LNCaP clone FGC (cell line): ENCODE measurements at regions not wholly inside any gene's neighbourhood (a gene's known extent, or its start where the extent isn't known, plus 50 kb on each side); places are given as distances from the start of the nearest gene placed in this dataset.
A peak's percentile ranks its signal among the peaks of the same experiment; 100 is the strongest.

ENCODE experiments used
- DNase-seq: peaks from one replicate; pipeline ENCODE4 v3.0.0-alpha.2; 2011; ENCODE audit warnings: low read depth
- H3K4me3 ChIP-seq: 2 replicates; pipeline ENCODE4 v1.5.1; 2011; ENCODE audit warnings: mild to moderate bottlenecking, low read depth, low read length, control low read depth
- TF ChIP-seq, protein P1 (sequence below): IDR thresholded peaks from 2 replicates; pipeline ENCODE4 v1.5.1; 2012; ENCODE audit warnings: mild to moderate bottlenecking; ENCODE audit not compliant: control insufficient read depth, insufficient read depth; ENCODE audit errors: extremely low read depth

DNA sequence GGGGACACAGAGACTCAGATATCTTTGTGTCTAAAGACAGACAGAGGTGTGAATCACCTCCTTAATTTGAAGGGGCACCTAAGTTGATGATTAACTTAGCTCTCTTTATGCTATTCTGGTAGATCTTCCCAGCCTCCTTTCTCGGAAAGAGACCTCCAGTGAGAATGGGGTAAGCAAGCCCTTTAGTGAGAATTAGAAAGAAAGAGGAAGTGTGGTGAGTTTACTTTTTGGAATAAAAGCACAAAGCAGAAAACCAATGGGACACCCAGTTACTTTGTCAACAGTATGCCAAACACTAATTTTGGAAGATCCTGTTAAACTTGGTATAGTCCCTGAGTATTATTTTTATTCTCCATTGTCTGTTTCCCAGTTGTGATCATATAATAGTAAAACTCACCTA, 302.8 kb upstream of the RASA1 start:
- TF ChIP-seq, protein P1, sequence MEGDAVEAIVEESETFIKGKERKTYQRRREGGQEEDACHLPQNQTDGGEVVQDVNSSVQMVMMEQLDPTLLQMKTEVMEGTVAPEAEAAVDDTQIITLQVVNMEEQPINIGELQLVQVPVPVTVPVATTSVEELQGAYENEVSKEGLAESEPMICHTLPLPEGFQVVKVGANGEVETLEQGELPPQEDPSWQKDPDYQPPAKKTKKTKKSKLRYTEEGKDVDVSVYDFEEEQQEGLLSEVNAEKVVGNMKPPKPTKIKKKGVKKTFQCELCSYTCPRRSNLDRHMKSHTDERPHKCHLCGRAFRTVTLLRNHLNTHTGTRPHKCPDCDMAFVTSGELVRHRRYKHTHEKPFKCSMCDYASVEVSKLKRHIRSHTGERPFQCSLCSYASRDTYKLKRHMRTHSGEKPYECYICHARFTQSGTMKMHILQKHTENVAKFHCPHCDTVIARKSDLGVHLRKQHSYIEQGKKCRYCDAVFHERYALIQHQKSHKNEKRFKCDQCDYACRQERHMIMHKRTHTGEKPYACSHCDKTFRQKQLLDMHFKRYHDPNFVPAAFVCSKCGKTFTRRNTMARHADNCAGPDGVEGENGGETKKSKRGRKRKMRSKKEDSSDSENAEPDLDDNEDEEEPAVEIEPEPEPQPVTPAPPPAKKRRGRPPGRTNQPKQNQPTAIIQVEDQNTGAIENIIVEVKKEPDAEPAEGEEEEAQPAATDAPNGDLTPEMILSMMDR, result no peak
- no peak overlapping the region for H3K4me3 ChIP-seq
- DNase-seq, result no peak

DNA sequence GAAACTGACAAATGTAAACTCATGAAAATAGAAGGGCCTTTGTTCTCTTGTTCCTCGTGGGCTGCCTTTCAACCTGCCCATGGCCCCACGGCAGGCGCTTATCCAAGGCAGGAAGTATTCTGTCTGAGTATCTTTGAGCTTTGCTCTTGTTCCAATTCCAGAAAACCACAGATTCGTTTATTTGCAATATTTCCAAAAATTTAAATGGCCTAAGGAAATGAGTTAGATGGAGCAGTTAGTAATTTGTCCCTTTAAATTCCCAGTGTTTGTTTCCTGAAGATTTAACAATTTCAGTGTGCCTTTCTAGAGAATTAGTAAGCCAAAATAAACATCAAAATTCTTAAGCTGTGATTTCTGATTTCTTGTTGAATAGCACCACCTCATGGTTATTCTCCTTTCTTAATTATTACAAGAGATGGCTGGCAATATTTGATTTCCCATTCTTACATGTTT, 299.4 kb upstream of the RASA1 start:
- H3K4me3 ChIP-seq, result no peak overlapping the region
- TF ChIP-seq, protein P1, result peak; percentile 38
- DNase-seq, result peak; percentile 50

DNA sequence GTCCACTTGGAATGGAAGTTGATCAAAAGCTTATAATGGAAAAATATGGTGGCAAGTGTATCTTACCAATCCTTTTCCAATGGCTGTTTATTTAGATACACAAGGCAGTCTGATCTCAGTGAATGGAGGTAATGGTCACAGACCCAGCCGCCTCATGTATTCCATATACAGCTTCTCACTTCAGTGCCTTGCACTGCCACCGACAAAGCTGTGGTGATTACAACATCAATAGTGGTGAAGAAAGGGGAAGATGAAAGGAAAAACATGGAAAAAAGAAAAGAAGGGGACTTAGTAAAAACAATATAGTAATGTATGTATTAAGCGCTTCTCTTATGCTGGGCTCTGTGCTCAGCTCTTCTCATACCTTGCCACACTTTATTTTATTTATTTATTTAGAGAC, 297.3 kb upstream of the RASA1 start:
- TF ChIP-seq, protein P1, result no peak
- no peak overlapping the region for H3K4me3 ChIP-seq
- DNase-seq, result no peak

DNA sequence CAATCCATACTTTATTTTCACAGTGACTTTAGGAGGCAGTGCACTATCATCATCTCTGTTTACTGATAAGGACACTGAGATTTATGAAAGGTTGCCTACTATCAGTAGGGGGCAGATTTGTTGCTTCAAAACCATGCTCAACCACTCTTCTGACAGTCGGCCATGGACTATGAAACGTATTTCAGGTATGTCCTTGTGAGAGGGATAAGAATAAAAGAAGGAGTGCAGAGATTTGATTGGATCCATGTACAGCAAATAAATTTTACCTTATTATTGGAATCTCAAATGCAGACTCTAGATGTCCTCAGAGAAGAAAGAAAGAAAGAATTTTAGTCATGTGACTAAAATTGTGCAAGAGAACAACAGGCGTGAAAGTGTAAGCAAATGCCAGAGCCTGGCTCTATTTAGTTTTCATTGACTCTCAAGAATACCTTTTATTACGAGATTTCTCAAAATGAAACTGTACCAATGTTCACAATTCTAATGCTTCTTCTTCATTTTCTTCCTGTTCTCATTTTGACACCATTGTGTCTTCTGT, 296.6 kb upstream of the RASA1 start:
- TF ChIP-seq, protein P1, result 0 out of 2 replicates have a peak, but pooled peaks have one; percentile 7
- H3K4me3 ChIP-seq, result no peak overlapping the region
- DNase-seq, result no peak

DNA sequence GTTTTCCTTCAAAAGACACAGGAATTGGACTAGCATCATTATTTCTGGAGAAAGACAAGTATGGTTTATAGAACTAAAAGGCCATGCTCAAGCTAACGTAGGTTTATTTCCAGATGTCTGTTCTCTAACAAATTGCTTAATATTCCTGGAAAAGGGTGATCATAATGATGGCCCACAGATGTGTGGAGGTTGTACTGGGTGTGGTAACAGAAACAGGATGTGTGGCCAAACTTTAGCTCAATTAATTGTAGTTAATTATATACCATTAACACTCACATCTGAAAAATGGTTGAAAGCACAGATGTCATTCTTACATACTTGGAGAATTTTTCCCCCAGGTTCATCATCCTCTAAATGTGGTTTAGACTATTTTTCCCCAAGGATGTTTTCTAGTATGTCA, 292.7 kb upstream of the RASA1 start:
- TF ChIP-seq, protein P1, result no peak
- DNase-seq, result no peak
- no peak overlapping the region for H3K4me3 ChIP-seq

DNA sequence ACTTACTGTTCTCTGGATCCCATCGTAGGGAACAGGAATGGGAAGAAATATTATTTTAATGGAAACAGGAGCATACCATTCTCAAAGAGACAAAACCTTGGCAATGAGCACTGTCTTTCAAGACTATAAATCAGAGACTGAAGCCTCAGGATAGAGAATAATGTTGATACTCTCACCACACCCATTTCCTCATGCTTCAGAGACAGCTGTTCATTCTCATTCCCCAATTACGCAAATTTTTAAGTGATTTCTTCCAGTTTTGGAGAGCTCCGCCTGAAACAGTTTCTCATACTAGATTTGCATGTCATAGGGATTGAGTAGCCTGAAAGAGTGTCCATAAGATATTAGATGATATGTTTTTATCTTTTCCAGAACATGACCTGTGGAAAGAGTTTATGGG, 290.5 kb upstream of the RASA1 start:
- DNase-seq, result no peak
- H3K4me3 ChIP-seq, result no peak overlapping the region
- TF ChIP-seq, protein P1, result no peak

DNA sequence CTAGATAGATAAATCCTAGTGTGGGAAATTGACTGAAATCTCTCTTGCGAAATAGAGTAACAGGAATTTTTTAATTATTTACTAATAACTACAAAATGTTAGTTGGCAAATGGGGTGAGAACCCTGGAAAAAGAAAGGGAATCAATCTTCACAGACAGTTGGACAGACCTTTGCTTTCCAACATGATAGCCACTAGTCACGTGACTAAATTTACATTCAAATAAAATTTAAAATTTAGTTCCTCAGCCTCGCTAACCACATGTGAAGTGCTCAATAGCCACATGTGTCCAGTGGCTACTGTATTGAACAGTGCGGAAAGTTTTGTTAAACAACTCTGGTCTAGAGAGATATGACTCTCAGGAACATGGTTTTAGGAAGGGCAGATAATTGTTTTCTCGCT, 289.9 kb upstream of the RASA1 start:
- DNase-seq, result no peak

More for the DNA sequence above, 289.9 kb upstream of the RASA1 start:
- TF ChIP-seq, protein P1, result no peak
- no peak overlapping the region for H3K4me3 ChIP-seq
